ENCODE measurements at regions not wholly inside any gene's neighbourhood (a gene's known extent, or its start where the extent isn't known, plus 50 kb on each side); places are given as distances from the start of the nearest gene placed in this dataset.
"Not testable (repeated sequence)": the region's sequence is repeated elsewhere in the genome, so short reads cannot be mapped to it uniquely, and the experiment has no call there.

GRCh38 chr2:192546565-192546964 lies 351.8 kb upstream of the TMEFF2 start:
- no peak for DNase-seq (ENCODE audit: low read depth)

- DNase-seq (ENCODE audit: low read depth): no peak
Observed at GRCh38 chr2:192544371-192544955, 349.7 kb upstream of the TMEFF2 start.

- DNase-seq (ENCODE audit: low read depth): peak; percentile 28
Observed at GRCh38 chr2:192542148-192543066, 347.7 kb upstream of the TMEFF2 start.

GRCh38 chr2:192539306-192539705 lies 344.6 kb upstream of the TMEFF2 start:
- DNase-seq (ENCODE audit: low read depth): no peak

- no peak for DNase-seq (ENCODE audit: low read depth)
Observed at GRCh38 chr2:192536922-192537624, 342.3 kb upstream of the TMEFF2 start.

GRCh38 chr2:192535956-192536921 lies 341.5 kb upstream of the TMEFF2 start:
- DNase-seq (ENCODE audit: low read depth): no peak

- no peak for DNase-seq (ENCODE audit: low read depth)
Observed at GRCh38 chr2:192534072-192534471, 339.3 kb upstream of the TMEFF2 start.

- DNase-seq (ENCODE audit: low read depth): not testable (repeated sequence)
Observed at GRCh38 chr2:192524642-192525251, 330.0 kb upstream of the TMEFF2 start.

- not testable (repeated sequence) for DNase-seq (ENCODE audit: low read depth)
Observed at GRCh38 chr2:192524214-192524613, 329.5 kb upstream of the TMEFF2 start.

- DNase-seq (ENCODE audit: low read depth): no peak
Observed at GRCh38 chr2:192515937-192516336, 321.2 kb upstream of the TMEFF2 start.

GRCh38 chr2:192513575-192513974 lies 318.8 kb upstream of the TMEFF2 start:
- DNase-seq (ENCODE audit: low read depth): no peak

GRCh38 chr2:192507836-192508450 lies 313.2 kb upstream of the TMEFF2 start:
- not testable (repeated sequence) for DNase-seq (ENCODE audit: low read depth)

- DNase-seq (ENCODE audit: low read depth): peak; percentile 98
Observed at GRCh38 chr2:192500550-192501200, 305.9 kb upstream of the TMEFF2 start.

GRCh38 chr2:192499476-192499875 lies 304.7 kb upstream of the TMEFF2 start:
- peak; percentile 62 for DNase-seq (ENCODE audit: low read depth)

GRCh38 chr2:192498747-192499146 lies 304.0 kb upstream of the TMEFF2 start:
- no peak for DNase-seq (ENCODE audit: low read depth)

GRCh38 chr2:192488158-192488557 lies 293.4 kb upstream of the TMEFF2 start:
- DNase-seq (ENCODE audit: low read depth): not testable (repeated sequence)

GRCh38 chr2:192487636-192488035 lies 292.9 kb upstream of the TMEFF2 start:
- no peak for DNase-seq (ENCODE audit: low read depth)

- DNase-seq (ENCODE audit: low read depth): no peak
Observed at GRCh38 chr2:192484903-192485302, 290.2 kb upstream of the TMEFF2 start.

GRCh38 chr2:192480984-192481383 lies 286.3 kb upstream of the TMEFF2 start:
- no peak for DNase-seq (ENCODE audit: low read depth)

- DNase-seq (ENCODE audit: low read depth): no peak
Observed at GRCh38 chr2:192473331-192473730, 278.6 kb upstream of the TMEFF2 start.
